GM12874 (cell line): ENCODE measurements at regions not wholly inside any gene's neighbourhood (a gene's known extent, or its start where the extent isn't known, plus 50 kb on each side); places are given as distances from the start of the nearest gene placed in this dataset.

Experiments
- CTCF ChIP-seq: IDR thresholded peaks from 2 replicates; pipeline ENCODE4 v1.5.1; 2011; ENCODE audit warnings: low read depth, mild to moderate bottlenecking, control low read depth, low read length, moderate library complexity; ENCODE audit not compliant: insufficient read depth

DNA sequence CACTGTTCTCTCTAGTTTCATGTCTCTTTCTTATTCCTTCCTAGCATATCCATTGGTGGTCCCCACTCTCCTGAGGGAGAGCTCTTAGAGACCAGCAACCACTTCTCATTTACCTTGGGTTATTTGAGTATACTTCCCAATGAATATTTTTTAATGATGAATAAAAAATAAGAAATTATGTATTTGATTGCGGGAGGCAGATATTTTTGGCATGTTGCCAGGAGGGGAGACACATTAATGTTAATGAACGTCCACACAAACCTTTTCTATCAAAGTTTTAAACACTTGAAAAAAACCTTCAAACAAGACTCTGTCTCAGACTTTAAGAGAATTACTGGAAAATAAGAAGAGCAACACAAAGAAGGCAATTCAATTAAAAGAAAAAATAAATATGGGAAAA is 260.6 kb upstream of the MAGI2 start:
- no peak for TF ChIP-seq CTCF

DNA sequence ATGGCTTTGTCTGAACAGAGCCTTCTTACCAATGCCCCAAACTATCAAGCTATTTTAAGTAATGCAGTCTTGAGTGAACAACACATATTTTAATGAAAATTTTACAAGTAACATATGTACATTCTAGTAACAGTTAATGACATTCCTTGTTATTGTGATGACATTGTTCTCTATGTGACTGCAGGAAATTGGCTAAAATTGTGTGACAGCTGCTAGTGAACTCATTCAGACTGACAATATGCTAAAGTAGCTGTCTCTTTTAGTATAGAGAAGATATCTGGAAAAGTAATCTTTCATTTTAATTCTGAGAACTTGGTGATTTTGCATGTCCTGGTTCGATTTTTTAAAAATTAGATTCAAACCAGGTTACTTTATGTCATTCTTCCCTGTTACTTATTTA is 259.8 kb upstream of the MAGI2 start:
- no peak for TF ChIP-seq CTCF

DNA sequence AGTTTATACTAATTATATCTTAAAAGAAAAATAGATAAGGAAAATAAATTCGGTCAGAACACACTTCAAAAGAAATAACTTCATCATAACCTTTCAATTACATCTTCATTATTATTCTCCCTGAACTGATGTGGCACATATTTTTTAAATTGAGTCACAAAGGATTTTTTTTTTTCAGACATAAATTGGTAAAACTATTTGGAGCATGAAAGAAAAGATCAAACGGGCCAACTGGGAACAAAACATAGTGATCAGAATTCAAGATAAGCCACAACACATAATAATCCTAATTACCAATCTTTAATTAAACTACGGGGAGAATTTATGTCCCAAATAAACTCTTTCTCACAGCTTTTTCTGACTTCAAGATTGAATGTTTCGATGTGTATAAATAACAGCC is 258.2 kb upstream of the MAGI2 start:
- no peak for TF ChIP-seq CTCF

DNA sequence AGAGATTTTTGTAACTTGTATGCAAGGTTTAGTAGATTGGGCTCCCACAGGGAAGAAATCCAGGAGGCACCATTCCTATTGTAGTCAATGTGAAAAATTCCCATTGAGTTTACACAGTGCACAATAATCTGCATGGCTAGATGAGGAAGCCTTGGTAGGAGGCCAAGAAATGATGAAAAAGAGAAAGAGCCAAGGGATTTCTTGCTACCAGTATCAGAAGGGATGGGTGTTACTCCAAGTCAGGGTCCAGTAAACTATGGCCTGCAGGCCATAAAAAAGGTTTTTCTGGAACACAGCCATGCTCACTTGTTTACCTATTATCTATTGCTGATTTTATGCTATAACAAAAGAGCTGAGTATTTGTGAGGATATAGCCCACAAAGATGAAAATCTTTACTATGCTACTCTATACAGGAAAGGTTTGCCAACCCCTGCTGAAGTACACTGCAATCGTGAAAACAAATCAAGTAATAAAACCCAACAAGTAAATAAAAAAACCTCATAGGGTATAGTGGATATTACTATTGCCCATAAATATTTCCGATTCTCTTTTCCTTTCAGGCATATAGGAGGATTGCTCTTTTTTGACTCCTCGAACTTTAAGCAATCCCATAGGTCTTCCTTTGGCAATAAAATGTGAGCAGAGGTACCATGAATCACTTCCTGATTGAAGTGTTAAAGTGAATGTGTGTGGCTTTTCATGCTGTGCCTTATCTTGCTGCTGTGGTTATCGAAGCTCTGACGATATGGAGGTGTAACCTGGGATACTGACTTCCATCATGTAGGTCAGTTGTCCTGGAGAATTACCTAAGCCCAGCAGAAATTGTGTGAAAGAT is 256.3 kb upstream of the MAGI2 start:
- TF ChIP-seq CTCF: no peak

GRCh38 chr7:79702116-79702515 is 248.6 kb upstream of the MAGI2 start:
- no peak for TF ChIP-seq CTCF

- TF ChIP-seq CTCF: no peak
Observed at GRCh38 chr7:79692015-79692414, 238.5 kb upstream of the MAGI2 start.

- TF ChIP-seq CTCF: no peak
Observed at GRCh38 chr7:79691074-79691473, 237.6 kb upstream of the MAGI2 start.
